Activated CD4-positive, alpha-beta T cell treated with anti-CD3 and anti-CD28 coated beads, Interleukin-2, amount 50 U/mL, for 16 hours (primary cell): ENCODE measurements at regions not wholly inside any gene's neighbourhood (a gene's known extent, or its start where the extent isn't known, plus 50 kb on each side); places are given as distances from the start of the nearest gene placed in this dataset.

Experiments
- DNase-seq: peaks from one replicate; pipeline ENCODE4 v3.0.0-alpha.2; 2020

DNA sequence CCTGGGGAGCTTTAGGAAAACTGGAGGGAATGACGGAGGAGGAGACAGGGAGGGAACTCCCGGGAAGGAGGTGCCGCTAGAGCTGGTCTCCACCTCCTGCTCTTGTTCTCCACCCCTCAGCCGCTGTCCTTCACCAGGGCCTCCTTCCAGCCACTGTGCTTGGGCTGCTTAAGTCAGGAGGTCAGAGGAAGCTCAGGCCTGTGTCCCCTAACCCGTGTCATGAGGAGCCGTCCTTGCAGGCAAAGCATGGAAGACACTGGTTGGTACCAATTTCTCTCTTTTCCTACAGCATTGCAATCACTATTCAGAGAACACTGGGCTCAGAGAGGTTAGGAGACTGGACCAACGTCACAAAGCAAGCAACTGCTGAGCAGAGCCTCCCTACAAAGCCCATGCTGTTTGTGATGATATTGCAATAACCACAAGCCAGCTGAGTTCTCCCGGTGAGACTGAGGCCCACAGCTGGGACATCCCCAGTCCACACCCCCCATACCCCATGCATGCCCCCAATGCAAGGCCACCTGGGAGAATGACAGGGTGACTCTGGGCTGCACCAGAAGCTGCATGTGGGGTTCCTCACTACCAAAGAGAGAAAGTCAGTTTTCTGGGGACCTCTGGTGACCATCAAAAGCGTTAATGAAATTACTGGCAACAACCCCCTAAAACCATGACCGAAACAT, 427.5 kb downstream of the NPHP4 start:
- DNase-seq: no peak

DNA sequence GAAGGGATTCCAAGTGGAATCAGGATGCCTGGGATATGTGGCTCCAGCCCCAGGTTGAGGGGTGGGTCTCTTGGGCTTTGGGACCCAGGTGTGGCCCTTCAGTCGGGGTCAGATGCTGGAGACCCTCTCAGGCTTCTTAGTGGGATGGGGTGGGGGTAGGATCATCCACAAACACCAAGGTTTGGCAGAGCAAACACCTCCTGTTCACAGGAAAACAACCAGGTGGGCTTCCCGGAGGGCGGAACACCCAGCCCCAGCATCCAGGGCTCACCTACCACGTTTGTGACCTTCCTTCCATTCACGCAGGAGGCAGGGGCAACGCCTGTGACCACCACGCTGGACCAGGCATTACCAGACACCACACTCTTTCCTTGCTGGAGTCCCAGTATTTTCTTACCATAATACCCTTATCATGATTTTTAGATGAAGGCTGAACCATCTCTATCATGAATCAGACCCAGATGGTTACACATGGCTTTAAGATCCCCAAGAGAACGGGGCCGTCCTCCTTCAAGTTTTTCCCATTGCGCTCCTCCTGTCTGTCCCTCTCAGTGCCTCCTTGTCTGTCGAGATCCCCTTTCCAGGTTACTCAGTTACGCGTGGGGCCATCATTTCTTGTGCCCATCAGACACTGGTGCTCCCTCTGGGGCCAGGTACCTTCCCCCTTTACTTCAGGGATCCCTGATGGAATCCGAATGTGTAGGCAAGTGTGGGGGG, 428.2 kb downstream of the NPHP4 start:
- no peak for DNase-seq

DNA sequence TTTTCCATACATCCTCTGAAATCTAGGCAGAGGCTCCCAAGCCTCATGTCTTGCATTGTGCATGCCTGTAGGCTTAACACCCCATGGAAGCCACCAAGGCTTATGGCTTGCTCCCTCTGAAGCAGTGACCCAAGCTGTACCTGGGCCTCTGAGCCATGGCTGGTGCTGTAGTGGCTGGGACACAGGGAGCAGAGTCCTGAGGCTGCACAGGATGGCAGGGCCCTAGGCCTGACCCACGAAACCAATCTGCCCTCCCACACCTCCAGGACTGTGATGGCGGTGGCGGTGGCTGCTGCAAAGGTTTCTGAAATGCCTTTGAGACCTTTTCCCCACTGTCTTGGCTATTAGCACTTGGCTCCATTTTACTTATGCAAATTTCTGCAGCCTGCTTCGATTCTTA, 429.5 kb downstream of the NPHP4 start:
- DNase-seq: no peak

DNA sequence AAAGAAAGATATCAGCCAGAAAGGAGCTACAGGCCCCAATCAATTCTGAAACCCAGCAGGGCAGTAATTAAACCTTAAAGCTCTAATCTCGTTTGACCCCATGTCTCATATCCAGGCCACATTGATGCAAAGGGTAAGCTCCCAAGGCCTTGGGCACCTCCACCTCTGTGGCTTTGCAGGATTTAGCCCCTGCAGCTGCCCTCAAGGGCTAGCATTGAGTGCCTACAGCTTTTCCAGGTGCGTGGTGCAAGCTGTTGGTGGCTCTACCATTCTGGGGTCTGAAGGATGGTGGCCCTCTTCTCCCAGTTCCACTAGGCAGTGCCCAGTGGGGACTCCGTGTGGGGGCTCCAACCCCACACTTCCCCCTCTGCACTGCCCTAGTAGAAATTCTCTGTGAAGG, 429.9 kb downstream of the NPHP4 start:
- no peak for DNase-seq

DNA sequence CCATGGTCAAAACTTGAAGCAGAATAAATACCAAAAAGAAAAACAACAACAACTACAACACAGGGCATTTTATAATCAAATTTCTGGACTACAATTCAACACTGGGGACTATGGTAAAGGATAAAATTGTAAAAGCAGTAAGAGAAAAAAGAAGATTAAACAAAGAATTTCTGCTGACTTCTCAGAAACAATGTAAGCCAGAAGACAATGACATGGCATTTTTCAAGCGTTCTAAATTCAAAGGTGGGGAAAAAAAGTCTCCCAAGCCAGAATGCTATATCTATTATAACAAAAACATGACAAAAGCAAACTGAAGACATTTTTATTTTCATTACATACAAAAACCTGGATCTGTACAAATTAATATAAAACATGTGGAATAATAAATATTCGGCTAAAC, 433.1 kb downstream of the NPHP4 start:
- no peak for DNase-seq

DNA sequence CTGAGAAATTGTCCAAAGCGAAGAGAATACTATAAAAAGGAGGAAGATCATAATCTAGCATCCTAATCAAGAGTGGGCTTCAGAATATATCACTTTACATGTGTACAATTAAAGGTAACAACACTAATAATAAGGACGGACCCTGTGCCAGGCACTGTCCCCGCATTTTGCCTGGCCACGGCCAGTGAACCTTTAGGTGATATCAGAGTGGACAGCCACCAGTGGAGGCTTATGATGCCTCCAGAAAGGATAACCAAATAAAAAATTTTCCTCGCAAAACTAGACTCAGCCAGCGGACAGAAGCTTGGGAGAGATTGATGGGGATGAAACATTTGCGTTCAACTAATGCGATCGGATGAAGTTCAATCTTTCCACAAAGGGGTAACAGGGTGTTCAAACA, 436.4 kb downstream of the NPHP4 start:
- DNase-seq: no peak

DNA sequence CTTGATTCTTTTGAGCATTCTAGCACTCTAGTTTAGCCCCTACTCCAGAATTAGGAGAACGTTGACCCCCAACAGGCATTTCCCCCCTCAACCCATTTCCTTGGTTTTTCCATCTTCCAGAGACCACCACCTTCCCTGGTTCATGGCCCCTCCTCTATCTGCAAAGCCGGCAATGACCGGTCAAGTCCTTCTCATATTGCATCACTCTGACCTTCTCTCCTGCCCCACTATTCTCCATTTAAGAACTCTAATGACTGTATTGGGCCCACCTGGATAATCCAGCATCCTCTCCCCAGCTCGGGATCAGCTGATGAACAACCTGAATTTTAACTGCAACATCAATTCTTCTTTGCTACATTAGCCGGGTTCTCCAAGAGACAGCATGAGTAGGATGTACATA, 437.4 kb downstream of the NPHP4 start:
- DNase-seq: no peak

DNA sequence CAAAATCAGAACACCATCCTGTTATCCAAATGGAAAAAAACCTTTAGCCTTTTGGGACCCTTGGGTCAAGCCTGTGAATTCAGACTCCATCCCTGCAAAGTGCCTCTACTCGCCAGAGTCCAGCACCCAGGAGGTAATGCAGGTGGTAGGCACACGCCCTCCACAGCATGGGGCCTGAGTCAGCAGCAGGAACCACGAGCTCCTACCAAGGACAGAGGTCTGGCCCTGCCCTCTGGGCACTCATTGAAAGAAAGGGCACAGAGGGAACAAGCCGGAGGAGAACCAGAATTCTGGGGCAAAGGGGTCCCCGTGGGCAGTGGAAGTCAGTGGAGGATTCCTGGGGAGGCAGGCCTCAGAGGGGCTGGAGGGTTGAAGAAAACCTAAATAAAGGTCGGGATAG, 438.1 kb downstream of the NPHP4 start:
- no peak for DNase-seq

DNA sequence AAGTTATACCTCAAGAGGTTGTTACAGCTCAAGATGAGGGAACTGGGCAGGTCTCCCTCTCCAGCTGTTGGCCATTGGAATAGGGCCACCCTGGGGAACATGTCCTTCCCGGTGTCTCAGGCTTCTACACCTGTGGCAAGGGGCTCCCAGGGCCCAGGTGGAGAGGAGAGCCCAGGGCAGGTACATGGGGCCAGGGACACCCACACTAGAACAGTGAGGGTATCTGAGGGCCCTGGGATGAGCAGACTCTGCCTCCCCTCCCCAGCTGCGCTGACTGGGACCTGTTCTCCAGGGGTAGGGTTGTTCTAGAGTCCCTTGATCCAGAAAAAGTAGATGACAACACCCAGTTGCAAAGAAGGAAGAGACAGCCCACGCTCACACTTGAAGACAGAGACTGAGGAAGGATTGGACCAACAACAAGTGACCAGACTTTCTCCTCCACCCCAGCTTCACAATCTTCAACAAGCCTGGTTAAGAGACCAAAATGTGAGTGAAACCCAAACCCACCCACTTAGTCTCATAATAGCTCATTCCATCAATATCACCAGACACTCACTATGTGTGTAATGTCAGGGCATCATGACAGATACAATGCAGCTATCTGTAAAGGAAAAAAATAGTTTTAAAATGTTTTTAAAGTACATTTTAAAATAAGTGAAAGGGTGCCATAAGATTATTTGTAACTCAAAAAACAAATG, 439.3 kb downstream of the NPHP4 start:
- DNase-seq: no peak

DNA sequence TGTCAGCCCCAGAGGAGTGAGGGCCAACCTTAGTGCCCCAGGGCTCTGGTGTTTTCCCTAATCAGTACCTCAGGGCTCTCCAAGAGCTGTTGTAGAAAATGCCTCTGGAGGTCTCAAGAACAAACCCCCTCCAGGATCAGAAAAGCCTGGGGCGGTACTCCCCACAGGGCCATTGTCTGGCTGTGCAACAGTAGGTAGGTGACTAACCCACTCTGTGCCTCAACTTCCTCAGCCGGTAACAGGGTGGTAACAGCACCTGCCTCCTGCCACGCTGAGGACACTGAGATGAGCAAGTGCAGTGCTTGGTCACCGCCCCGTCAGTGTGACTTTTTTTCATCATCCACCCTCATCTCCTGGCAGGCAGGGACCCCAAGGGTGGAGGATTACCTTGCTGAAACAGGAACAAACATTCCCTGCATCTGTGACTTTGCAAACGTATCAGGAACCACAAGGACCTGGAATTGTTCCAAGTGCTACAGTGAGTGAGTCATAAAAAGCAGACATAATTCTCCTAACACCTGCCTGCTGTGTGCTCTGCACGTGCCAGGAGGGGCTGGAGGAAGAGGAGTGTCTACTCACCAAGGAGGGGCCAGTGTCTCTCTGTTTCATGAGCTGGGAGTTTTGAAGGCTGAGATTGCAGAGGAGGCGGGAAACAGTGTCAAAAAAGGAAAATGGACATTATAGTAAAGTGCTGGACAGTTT, 440.8 kb downstream of the NPHP4 start:
- DNase-seq: no peak

DNA sequence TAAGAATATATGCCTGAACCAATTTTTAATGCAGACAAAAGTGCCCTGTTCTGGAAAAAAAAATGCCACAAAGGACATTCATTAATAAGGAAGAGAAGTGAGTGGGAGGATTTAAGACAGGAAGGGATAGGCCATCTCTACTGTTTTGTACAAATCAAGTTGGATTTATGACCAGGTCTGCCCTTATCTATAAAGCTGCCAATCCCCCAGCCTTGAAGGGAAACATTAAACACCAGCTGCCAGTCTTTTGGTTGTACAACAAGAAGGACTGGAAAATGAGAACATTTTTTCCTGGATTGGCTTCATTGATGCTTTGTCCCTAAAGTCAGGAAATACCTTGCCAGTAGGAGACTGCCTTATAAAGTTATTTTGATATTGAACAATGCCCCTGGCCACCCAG, 444.0 kb downstream of the NPHP4 start:
- no peak for DNase-seq

DNA sequence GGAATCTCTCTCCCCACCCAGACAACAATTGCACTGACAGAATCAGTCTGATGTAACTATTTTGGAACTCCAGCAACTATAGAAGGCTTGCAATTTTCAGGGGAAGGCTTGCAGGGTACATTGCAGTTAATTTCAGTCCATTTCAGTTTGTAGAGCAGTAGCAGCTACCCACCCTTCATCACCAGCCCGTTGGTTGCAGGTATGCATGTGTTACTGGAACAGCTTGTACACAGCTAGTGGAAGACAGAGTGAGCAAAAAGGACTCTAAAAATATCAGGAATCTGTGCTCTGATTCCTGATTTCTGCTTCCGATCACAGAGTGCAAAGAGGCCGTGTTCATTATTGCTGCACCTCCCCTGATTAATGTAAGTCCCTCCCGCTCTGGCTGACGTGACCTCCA, 449.0 kb downstream of the NPHP4 start:
- no peak for DNase-seq

DNA sequence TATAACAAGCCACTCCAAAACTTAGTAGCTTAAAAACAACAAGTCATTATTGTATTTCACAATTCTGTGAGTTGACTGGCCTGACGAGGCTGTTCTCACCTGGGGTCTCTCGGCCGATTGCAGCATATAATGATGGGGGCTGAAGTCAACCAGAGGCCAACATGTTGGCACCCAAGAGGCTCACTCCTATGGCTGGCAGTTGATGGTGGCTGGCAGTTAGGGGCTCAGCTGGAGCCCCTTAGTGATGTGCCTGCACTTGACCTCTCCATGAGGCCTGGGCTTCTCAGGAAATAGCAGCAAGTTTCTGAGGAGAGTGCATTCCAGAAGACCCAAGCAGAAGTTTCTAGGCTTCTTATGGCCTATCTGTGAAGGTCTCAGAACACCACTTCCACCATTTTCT, 459.4 kb downstream of the NPHP4 start:
- DNase-seq: no peak

DNA sequence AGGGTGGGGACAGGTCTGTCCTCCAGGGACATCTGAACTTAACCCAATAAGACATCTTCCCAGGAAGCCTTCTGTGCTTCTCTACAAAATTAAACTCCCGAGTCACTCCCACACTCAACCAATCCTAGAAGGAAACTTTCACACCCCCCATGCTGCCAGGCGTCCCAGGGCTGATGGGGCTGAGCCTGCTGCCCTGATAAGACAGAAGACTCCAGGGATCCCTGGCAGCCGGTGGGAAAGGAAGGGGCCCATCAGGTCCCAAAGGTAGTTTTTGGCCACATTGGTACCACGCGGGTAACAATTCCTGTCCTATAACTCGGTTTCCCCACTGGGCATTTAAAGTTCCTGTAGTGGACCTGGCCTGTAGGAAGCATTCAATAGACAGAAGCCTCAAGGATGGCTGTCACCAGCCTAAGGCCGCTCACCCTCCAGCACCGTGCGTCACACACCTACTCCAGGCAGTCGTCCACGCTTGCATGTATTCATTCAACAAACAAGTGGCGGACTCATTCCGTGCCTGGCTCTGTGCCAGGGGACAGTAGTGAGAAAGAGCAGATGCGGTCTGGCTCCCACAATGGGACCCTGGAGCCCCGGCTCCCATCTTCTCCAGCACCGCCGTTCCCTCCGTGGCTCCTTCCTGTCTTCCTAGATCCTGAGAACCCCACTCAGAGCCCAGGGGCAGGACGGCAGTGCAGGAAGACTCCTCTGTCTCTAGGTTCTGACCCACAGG, 465.2 kb downstream of the NPHP4 start:
- no peak for DNase-seq

DNA sequence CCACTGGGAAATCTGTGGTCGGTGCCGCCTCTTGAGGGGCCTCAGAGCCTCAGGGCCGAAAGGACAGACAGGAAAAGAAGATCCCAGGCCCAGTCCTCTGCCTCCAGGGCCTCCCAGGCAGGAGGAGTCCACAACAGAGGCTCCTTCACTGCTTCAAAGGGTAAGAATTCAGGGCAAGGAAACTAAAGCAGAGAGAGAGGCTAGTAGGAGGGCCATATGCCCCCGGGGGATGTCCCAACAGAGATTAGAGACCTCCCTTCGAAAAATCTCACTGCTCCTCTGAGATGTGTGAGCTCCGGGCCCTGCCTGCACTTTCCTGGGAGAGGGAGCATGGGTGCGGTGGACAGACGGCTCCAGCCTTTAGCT, 465.9 kb downstream of the NPHP4 start:
- DNase-seq: no peak

DNA sequence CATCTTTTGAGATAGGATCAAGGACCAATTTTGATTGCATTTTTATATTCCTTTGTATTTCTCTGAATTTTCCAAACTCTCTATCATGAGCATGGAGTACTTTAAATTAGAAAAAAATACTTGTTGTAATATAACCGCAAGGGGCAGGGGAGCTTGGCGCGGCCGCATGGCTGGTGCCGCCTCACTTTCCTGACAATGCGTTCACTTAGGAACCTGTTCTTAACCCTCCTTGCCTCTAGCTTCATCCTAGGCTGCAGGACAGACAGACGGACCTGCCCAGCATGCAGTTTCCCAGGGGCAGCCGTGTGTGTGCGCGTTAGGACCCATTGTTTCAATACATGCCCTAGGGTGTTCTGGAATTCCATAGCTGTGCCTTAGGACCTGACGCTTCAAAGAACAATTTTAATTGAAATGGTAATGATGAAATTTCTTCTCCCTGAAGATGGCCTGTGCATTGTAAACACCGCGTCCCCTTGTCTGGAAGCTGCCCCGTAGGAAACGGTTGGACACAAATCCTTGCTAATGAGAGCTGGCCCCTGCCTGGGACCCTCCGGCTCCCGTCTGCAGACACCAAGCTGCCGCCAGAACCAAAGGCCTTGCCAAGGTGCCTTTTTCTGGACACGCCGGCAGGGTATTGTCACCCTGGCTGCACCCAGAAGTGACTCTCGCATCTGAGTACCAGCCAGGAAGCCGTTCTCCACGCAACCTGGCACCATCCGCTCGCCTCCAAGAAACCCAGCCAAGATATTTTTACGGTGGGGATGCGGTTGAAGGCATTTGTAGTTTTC, 466.4 kb downstream of the NPHP4 start:
- no peak for DNase-seq

DNA sequence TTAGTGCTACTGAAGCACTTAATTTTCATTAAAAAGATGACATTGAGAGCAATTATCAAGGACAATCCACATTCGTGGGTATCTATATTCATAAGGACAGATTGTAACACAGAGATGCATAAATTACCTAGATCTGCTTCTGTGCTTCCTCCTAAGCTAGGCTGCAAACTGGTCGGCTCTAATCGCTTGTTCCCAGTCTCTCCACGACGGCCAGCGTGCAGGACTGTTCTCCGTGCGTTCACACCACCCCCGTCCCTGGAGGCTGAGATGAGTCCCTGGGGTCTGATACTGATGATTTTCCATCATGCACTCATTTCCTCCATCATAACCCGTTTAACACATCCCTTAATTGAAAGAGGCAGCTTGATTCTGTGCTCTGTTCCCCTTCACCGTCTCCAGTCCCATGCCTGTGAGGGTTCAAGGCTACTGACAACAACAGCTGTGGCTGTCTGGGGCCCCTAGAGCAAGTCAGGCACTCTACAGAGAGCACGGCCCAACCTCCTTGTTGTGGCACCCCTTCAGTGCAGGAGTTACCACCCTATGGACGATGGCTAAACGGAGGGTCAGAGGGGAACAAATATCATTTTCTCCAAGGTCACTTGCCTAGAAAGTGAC, 469.6 kb downstream of the NPHP4 start:
- DNase-seq: no peak

DNA sequence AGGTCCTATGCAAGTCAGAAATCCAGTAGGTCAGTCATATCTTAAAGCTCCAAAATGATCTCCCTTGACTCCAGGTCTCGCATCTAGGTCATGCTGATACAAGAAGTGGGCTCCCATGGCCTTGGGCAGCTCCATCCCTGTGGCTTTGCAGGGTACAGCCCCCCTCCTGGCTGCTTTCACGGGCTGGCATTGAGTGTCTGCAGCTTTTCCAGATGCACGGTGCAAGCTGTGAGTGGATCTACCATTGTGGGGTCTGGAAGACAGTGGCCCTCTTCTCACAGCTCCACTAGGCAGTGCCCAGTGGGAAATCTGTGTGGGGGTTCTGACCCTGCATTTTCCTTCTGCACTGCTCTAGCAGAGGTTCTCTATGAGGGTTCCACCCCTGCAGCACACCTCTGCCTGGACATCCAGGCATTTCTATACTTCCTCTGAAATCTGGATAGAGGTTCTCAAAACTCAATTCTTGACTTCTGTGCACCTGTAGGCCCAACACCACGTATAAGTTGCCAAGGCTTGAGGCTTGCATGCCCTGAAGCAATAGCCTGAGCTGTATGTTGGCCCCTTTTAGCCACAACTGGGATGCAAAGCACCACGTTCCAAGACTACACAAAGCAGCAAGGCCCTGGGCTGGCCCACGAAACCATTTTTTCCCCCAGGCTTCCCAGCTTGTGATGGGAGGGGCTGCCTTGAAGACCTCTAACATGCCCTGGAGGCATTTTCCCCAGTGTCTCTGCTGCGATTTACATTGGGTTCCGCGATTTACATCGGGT, 472.7 kb downstream of the NPHP4 start:
- DNase-seq: no peak

DNA sequence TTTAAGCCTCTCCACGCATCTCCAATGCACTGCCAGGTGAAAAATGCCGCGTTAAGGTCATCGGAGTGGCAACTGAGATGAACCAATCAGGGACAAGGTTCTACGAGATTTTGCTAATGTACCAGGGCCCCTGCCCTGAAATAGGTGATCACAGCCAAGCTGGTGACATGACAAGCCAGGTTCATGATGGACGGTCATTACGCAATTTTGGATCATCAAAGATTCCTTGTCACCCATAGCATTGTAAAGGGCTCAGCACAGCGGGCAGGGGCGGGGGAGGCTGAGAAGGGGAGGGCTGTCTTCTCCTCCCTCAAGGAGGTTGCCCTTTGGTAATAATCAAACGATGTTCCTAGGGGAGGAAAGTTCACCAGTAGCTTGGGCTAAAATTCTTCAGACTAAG, 475.5 kb downstream of the NPHP4 start:
- DNase-seq: no peak

DNA sequence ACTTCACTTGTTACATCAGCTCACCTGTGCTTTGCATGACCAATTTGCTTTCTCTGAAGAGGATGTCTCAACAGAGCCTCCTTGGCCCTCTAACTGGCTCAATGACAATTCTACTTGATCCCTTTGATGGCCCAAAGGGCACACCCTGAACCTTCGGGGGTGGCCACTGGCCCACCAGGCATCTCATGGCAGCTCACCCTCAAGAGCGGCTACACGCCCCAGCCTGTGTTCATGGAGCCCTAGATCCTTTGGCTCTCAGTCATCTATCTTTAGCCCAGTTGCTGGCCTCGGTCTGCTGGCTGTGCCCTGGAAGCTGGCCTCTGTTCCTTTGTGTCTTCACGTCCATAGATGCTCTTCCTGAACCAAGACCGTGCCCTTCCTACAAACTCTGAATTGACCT, 476.7 kb downstream of the NPHP4 start:
- no peak for DNase-seq
